KBM-7 (cell line): ENCODE measurements at regions not wholly inside any gene's neighbourhood (a gene's known extent, or its start where the extent isn't known, plus 50 kb on each side); places are given as distances from the start of the nearest gene placed in this dataset.
"Not testable (repeated sequence)": the region's sequence is repeated elsewhere in the genome, so short reads cannot be mapped to it uniquely, and the experiment has no call there.

Experiments used
- DNase-seq: peaks from one replicate; pipeline ENCODE4 v3.0.0-alpha.2; 2015
- in situ Hi-C: fragments of 300-500 bp; cut with MboI; formaldehyde crosslinking; loops from 2 replicates; pipeline ENCODE4 v1.14.3; 2020; ENCODE audit warnings: low sequenced_read_pairs, low pct_unique_long_range_greater_than_20kb, mixed read lengths

GRCh38 chr19:29017788-29018187 is 195.2 kb downstream of the UQCRFS1 start:
- DNase-seq, result no peak
- in situ Hi-C loops, result no loop called here

GRCh38 chr19:29016926-29017760 is 195.8 kb downstream of the UQCRFS1 start:
- in situ Hi-C loops, result no loop called here
- DNase-seq, result no peak

GRCh38 chr19:29016353-29016752 is 196.6 kb downstream of the UQCRFS1 start:
- in situ Hi-C loops, result no loop called here
- DNase-seq, result no peak

GRCh38 chr19:29015569-29015968 is 197.4 kb downstream of the UQCRFS1 start:
- in situ Hi-C loops, result no loop called here
- no peak for DNase-seq

GRCh38 chr19:29014857-29015436 is 198.0 kb downstream of the UQCRFS1 start:
- in situ Hi-C loops, result no loop called here
- no peak for DNase-seq

- no peak for DNase-seq
- in situ Hi-C loops, result no loop called here
Observed at GRCh38 chr19:29013988-29014387, 199.0 kb downstream of the UQCRFS1 start.

GRCh38 chr19:29013325-29013724 is 199.6 kb downstream of the UQCRFS1 start:
- in situ Hi-C loops, result no loop called here
- DNase-seq, result no peak

- DNase-seq, result no peak
- in situ Hi-C loops, result no loop called here
Observed at GRCh38 chr19:29012457-29012856, 200.5 kb downstream of the UQCRFS1 start.

- in situ Hi-C loops, result no loop called here
Observed at GRCh38 chr19:29010276-29010675, 202.7 kb downstream of the UQCRFS1 start.

GRCh38 chr19:29006057-29006735 is 206.8 kb downstream of the UQCRFS1 start:
- in situ Hi-C loops, result no loop called here
- DNase-seq, result no peak

More at GRCh38 chr19:29010276-29010675, 202.7 kb downstream of the UQCRFS1 start:
- DNase-seq, result no peak

- DNase-seq, result no peak
- in situ Hi-C loops, result no loop called here
Observed at GRCh38 chr19:29004796-29005195, 208.2 kb downstream of the UQCRFS1 start.

- in situ Hi-C loops, result no loop called here
- DNase-seq, result no peak
Observed at GRCh38 chr19:29003641-29004409, 209.1 kb downstream of the UQCRFS1 start.

GRCh38 chr19:29002336-29002735 is 210.6 kb downstream of the UQCRFS1 start:
- in situ Hi-C loops, result no loop called here
- no peak for DNase-seq

- no peak for DNase-seq
- in situ Hi-C loops, result no loop called here
Observed at GRCh38 chr19:29001597-29002245, 211.2 kb downstream of the UQCRFS1 start.

GRCh38 chr19:29001141-29001581 is 211.8 kb downstream of the UQCRFS1 start:
- no peak for DNase-seq
- in situ Hi-C loops, result no loop called here

- no peak for DNase-seq
- in situ Hi-C loops, result no loop called here
Observed at GRCh38 chr19:28999724-29000433, 213.1 kb downstream of the UQCRFS1 start.

GRCh38 chr19:28998974-28999373 is 214.0 kb downstream of the UQCRFS1 start:
- in situ Hi-C loops, result no loop called here
- no peak for DNase-seq

- DNase-seq, in situ Hi-C loops: not testable (repeated sequence)
Observed at GRCh38 chr19:28997866-28998265, 215.1 kb downstream of the UQCRFS1 start.
